ENCODE measurements at regions not wholly inside any gene's neighbourhood (a gene's known extent, or its start where the extent isn't known, plus 50 kb on each side); places are given as distances from the start of the nearest gene placed in this dataset.

- DNase-seq (ENCODE audit: low spot score), result no peak
Measured at GRCh38 chr15:91521548-91521947, 332.0 kb upstream of the SLCO3A1 start.

- no peak for DNase-seq (ENCODE audit: low spot score)
Measured at GRCh38 chr15:91521996-91522395, 331.5 kb upstream of the SLCO3A1 start.

GRCh38 chr15:91522605-91523332, 330.7 kb upstream of the SLCO3A1 start:
- no peak for DNase-seq (ENCODE audit: low spot score)

DNA sequence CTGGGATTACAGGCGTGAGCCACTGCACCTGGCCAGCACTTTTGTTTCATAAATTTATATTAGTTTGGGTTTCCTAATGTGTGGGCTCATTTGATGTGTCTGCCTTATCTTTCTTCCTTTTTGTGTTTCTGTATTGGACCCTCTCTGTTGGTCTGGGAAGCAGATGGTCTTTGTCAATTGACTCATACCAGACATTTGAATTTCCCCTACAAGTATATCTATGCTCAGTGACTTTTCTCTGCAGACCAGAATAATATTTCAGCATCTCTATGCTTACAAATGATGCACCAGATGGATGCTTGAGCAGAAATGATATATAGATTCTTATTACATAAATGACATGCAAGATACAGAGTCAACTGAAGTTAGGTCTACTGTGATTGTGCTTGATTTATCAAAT, 329.9 kb upstream of the SLCO3A1 start:
- no peak for DNase-seq (ENCODE audit: low spot score)

GRCh38 chr15:91524534-91524933, 329.0 kb upstream of the SLCO3A1 start:
- DNase-seq (ENCODE audit: low spot score), result no peak

DNA sequence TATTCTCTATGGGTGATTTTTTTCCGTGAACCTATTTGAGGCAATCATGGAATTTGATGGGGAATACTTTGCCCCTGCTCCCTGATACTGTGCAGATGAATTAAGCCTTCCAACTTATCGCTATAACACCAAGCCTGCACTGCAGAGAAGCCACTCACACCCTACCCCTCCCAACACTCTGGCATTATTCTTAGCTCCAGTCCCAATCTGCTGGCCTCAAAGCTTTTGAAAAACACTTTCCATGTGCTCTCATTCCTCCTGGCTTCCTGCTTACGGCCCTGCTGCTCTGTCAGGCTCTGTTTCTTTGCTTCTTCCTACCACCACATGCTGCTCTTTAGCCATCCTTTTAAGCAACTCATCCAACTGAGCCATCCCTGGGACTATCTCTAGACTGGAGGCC, 327.8 kb upstream of the SLCO3A1 start:
- DNase-seq (ENCODE audit: low spot score), result no peak

- DNase-seq (ENCODE audit: low spot score), result no peak
Measured at GRCh38 chr15:91526424-91526823, 327.1 kb upstream of the SLCO3A1 start.

GRCh38 chr15:91528801-91529200, 324.7 kb upstream of the SLCO3A1 start:
- DNase-seq (ENCODE audit: low spot score), result no peak

DNA sequence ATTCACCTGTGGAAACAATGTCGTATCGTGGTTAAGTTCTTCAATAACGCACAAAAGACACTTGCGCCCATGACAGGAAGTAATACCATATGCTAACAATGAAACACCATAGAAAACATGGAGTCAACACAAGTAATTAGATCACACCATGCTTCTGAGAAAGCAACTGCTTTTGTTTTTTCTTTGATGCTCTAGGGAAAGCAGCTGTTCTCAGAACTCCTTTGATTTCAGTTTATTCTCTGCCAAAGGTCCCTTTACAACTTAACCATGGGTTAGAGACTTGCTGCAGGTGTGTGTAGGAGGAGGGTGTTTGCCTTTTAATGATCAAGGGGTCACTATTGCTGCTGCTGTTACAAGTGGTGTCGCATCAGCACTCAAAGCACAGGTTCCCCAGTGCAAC, 324.0 kb upstream of the SLCO3A1 start:
- no peak for DNase-seq (ENCODE audit: low spot score)

- DNase-seq (ENCODE audit: low spot score), result no peak
Measured at GRCh38 chr15:91530279-91530678, 323.2 kb upstream of the SLCO3A1 start.

DNA sequence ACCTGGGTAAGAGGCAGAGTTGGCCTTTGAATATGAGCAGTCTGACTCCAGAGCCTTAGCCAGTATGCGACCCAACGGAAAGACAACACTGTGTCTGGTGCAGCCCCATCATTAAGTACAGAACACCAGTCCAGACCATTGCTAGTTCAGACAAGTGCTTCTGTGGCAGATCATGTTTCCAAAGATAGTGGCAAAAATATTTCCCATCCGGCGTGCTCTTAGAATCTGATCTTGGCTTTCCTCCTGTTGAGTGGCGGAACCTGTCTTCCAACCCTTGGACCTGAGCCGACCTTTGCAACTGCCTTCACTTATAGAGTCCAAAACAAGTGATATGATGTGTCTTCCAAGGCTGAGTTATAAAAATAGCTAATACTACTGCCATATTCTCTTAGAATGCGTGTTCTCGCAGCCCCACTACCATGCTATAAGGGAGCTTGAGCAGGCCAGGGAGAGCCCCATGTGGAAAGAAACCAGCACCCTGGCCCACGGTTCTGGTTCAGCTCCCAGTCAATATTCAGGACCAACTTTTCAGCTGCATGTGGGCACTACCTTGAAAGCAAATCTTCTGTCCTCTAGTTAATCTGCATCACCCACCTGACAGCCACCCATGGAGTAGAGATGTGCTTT, 322.4 kb upstream of the SLCO3A1 start:
- DNase-seq (ENCODE audit: low spot score), result no peak

- DNase-seq (ENCODE audit: low spot score), result no peak
Measured at GRCh38 chr15:91534235-91534634, 319.3 kb upstream of the SLCO3A1 start.

DNA sequence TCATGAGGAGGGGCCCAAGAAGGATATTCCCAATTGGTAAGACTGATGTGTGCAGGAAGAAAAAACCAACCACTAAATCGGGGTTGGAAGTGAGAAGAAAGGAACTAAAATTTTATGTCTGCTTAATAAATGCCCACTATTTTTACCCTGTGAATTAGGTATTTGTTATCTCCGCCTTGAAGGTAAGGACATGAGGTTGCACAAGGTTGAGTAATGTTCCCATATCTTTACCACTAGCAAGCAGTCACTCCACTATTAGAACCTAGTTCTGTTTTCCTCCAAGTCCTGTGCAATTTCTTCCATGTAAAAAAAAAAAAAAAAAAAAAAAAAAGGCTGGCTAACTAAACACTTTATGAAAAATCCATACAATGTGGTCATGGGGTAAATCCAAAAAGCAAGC, 318.5 kb upstream of the SLCO3A1 start:
- no peak for DNase-seq (ENCODE audit: low spot score)

DNA sequence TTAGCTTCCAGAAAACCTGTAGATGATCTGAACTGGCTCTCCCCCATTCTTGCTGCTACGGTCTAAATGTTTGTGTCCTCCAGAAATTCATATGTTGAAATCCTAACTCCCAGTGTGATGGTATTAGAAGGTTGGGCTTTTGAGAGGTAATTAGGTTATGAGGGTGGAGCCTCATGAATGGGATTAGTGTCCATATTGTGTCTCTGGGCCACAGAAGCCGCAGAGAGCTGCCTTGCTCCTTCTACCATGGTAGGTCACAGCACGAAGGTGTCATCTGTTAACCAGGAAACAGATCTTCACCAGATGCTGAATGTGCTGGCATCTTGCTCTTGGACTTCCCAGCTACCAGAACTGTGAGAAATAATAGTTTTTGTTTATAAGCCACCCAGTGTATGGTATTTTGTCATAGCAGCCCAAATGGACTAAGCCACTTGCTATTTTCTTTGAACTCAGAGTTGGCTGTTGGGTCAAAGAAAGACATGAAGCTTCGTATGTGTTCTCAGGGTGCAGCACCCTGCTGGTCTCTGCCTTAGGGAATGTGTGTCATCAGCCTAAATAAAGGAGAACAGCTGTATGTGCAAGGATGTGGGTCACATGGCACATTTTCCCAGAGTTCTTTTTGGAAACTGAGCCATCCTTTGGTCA, 317.5 kb upstream of the SLCO3A1 start:
- no peak for DNase-seq (ENCODE audit: low spot score)

DNA sequence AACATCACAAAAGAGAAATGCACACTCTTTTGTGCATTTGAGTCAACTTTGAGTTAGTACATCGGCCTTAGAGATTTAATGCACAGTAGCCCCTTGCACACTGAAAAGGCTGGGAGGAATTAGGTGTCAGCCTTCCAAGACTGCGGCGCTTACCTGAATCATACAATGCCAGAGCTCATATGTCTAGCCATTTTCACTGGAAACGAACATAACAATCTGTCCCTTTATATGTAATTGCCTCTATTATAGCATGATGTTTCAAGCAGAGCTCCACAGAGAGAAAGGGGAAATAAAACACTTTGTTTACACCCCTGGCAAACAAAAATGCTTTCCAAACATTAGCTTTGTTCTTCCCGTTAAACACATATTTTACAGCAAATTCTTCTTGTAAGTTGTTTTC, 315.7 kb upstream of the SLCO3A1 start:
- DNase-seq (ENCODE audit: low spot score), result no peak

GRCh38 chr15:91538782-91539181, 314.7 kb upstream of the SLCO3A1 start:
- DNase-seq (ENCODE audit: low spot score), result no peak

GRCh38 chr15:91541286-91541685, 312.2 kb upstream of the SLCO3A1 start:
- DNase-seq (ENCODE audit: low spot score), result no peak

DNA sequence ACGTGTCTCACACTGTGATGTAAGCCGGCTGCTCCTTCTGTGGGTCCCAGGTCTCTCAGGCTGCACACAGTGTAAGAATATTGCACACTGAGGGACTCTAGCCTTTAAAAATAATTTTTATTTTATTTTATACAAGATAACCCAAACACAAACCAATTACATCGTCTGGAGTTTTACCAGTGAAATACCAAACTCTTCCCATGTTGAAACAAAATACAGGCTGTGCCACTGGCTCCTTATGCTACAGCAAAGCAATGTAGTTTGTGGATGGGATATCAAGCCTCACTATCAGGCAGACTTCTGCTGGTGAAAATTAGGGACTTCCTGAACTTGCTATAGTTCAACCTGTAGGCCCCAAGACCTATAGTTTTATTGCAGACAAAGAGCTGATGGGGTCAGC, 311.3 kb upstream of the SLCO3A1 start:
- DNase-seq (ENCODE audit: low spot score), result no peak

DNA sequence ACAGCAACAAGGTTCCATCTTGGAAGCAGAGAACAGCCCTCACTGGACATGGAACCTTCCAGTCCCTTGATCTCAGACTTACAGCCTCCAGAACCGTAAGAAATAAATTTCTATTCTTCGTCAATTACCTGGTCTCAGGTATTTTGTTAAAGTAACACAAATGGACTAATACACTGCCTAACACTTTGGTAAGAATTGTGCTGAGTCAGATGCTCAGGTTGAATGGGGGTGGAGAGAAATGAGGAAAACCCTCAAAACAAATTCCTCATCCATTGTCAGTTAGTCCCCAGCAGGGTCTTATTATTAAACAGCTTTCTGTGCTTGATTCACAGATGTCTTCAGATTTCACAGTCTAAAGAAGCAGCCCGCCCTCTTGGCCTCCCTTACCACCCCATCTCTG, 306.2 kb upstream of the SLCO3A1 start:
- DNase-seq (ENCODE audit: low spot score), result no peak

DNA sequence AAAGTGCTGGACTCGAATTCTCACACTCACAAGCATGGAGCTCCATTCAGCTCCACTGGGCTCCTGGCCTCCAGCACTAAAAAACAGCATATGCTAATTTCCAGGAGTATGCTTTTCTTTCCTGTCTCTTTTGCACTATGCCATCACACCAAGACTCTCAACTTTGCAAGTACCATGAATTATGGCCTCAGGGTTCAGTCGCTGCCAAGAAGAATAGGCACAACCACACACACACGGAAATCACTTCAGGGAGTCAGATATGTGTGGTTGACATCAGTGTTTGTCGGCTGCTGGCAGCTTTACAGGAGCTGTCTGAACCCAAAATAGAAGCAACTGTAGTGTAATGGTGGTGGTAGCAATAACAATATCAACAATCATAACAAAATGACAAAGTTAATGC, 305.0 kb upstream of the SLCO3A1 start:
- DNase-seq (ENCODE audit: low spot score), result no peak

DNA sequence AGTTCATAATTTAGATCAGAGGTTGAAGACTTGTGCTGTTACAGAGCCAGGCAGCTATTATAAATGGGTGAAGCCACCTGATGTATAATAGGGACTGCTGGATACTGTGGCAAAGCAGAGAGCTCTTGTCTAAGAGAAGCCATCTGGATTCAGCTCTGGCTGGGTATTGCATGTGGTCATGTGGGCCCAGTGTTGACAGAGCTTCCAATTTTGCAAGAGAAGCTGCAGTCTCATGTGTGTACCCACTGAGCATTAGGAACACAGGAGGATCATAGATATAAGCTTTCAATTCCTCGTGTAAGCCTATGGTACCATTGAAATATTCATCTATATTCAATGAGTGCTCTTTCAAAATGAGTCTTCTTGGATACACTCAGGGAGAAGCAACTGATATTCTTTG, 303.9 kb upstream of the SLCO3A1 start:
- DNase-seq (ENCODE audit: low spot score), result no peak

DNA sequence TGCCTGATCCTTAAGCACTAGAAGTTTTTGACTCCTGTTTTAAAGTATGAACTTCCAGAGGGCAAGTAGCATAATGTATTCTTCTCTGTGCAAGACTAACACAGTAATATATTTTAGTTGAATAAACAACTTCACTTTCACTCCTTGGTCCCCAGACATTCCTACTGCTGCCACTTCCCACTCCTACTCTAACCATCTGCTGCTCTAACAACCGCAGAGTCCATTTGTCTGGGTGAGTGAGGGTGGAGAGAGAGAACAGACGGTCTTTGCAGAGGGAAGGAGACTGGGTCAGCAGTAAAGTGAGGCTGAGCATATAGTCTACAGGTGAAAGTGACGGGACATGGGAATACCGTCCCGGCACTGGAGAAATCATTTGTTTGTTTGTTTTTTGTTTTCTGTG, 301.0 kb upstream of the SLCO3A1 start:
- no peak for DNase-seq (ENCODE audit: low spot score)
